MCF 10A (cell line): ENCODE measurements at regions not wholly inside any gene's neighbourhood (a gene's known extent, or its start where the extent isn't known, plus 50 kb on each side); places are given as distances from the start of the nearest gene placed in this dataset.

Experiments used
- BruUV-seq: library from RNA; stranded (reverse); fragments of 400-500 nt; replicated peaks from 2 replicates; lab custom pipeline; 2021; lab: Mats Ljungman, UMichigan
- CTCF ChIA-PET: fragments of 300-600 bp; sonication (Branson Sonifier 250); formaldehyde crosslinking; extraction: SDS; loops from one replicate; lab custom pipeline; 2021; ENCODE audit warnings: antibody characterized with exemption, inconsistent platforms; lab: Yijun Ruan, JAX
- POLR2A ChIA-PET: fragments of 300-600, 350-650 bp; sonication (Branson Sonifier 250); formaldehyde crosslinking; extraction: SDS; loops from one replicate; lab custom pipeline; 2020; ENCODE audit warnings: antibody characterized with exemption, inconsistent platforms; lab: Yijun Ruan, JAX
- DNase-seq: peaks from one replicate; pipeline ENCODE4 v3.0.0-alpha.2; 2018; ENCODE audit not compliant: unreplicated experiment
- H3K27ac Mint-ChIP-seq: one replicate; pipeline ENCODE4 v1.8.0; 2022; ENCODE audit warnings: mild to moderate bottlenecking, low read depth, mixed read lengths; ENCODE audit not compliant: unreplicated experiment
- H3K27me3 Mint-ChIP-seq: one replicate; pipeline ENCODE4 v1.8.0; 2022; ENCODE audit warnings: mixed read lengths; ENCODE audit not compliant: insufficient read depth, unreplicated experiment
- H3K36me3 Mint-ChIP-seq: one replicate; pipeline ENCODE4 v1.8.0; 2022; ENCODE audit warnings: mild to moderate bottlenecking, moderate library complexity, mixed read lengths; ENCODE audit not compliant: insufficient read depth, unreplicated experiment
- H3K4me1 Mint-ChIP-seq: one replicate; pipeline ENCODE4 v1.8.0; 2022; ENCODE audit warnings: mixed read lengths; ENCODE audit not compliant: insufficient read depth, unreplicated experiment
- H3K4me3 Mint-ChIP-seq: one replicate; pipeline ENCODE4 v1.8.0; 2022; ENCODE audit warnings: mild to moderate bottlenecking, moderate library complexity, mixed read lengths; ENCODE audit not compliant: unreplicated experiment
- H3K9me3 Mint-ChIP-seq: one replicate; pipeline ENCODE4 v1.8.0; 2022; ENCODE audit warnings: mixed read lengths; ENCODE audit not compliant: unreplicated experiment
- intact Hi-C: fragments of 100-400 bp; cut with micrococcal nuclease; formaldehyde crosslinking; loops from 2 replicates; pipeline ENCODE4 v1.14.1; 2022
- TF ChIP-seq, protein P1 (sequence below): fragments of 200-600 bp; IDR thresholded peaks from one replicate; pipeline ENCODE4 v1.8.0; 2022; ENCODE audit warnings: antibody characterized with exemption, mild to moderate bottlenecking; ENCODE audit not compliant: unreplicated experiment

DNA sequence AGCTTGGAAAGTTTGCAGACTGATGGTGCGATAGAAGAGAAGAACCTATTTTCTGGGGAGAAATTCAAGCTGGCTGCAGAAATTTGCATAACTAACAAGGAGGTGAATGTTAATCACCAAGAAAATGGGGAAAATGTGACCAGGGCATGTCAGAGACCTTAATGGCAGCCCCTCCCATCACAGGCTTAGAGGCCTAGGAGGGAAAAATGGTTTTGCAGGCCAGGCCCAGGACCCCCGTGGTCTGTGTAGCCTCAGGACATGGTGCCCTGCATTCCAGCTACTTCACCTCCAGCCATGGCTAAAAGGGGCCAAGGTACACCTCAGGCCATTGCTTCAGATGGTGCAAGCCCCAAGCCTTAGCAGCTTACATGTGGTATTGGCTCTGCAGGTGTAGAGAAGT lies 207.1 kb upstream of the CXorf66 start:
- BruUV-seq: no TSS peak

DNA sequence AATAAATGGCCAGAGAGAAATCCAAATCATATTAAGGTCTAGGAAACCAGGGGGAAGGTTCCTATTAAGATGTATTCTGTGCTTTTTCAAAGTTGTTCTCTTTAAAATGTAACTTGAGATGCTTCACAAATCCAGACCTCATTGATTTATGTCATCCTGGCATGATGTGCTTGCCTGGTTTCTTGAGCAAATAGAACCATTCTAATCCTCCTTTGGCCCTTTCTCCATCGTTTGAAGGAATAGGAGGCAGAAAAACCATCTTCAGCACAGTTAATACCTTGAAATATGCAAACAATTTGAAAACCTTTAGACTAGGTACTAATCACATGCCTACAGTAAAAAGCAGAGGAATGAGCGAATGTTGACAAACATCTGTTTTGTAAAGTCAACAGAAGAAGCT lies 202.2 kb upstream of the CXorf66 start:
- no peak overlapping the region for H3K27ac Mint-ChIP-seq
- H3K27me3 Mint-ChIP-seq: no peaks in the 10 kb centered on the region
- H3K9me3 Mint-ChIP-seq: peaks cover 9% of the 10 kb centered on the region
- H3K4me3 Mint-ChIP-seq: no peak overlapping the region
- BruUV-seq: no TSS peak
- CTCF ChIA-PET: no interaction called here
- DNase-seq: no peak
- TF ChIP-seq, protein P1, sequence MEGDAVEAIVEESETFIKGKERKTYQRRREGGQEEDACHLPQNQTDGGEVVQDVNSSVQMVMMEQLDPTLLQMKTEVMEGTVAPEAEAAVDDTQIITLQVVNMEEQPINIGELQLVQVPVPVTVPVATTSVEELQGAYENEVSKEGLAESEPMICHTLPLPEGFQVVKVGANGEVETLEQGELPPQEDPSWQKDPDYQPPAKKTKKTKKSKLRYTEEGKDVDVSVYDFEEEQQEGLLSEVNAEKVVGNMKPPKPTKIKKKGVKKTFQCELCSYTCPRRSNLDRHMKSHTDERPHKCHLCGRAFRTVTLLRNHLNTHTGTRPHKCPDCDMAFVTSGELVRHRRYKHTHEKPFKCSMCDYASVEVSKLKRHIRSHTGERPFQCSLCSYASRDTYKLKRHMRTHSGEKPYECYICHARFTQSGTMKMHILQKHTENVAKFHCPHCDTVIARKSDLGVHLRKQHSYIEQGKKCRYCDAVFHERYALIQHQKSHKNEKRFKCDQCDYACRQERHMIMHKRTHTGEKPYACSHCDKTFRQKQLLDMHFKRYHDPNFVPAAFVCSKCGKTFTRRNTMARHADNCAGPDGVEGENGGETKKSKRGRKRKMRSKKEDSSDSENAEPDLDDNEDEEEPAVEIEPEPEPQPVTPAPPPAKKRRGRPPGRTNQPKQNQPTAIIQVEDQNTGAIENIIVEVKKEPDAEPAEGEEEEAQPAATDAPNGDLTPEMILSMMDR: no peak
- intact Hi-C loops: no loop called here
- H3K4me1 Mint-ChIP-seq: no peaks in the 10 kb centered on the region
- H3K36me3 Mint-ChIP-seq: no peaks in the 10 kb centered on the region
- POLR2A ChIA-PET: no interaction called here

More for the DNA sequence above, 207.1 kb upstream of the CXorf66 start:
- H3K4me1 Mint-ChIP-seq: no peaks in the 10 kb centered on the region
- ChIA-PET CTCF (no interaction called here), POLR2A (no interaction called here)
- no peak overlapping the region for H3K27ac Mint-ChIP-seq
- no peak overlapping the region for H3K4me3 Mint-ChIP-seq
- TF ChIP-seq, protein P1: no peak
- H3K9me3 Mint-ChIP-seq: peaks cover 9% of the 10 kb centered on the region
- H3K27me3 Mint-ChIP-seq: peaks cover 23% of the 10 kb centered on the region
- no peaks in the 10 kb centered on the region for H3K36me3 Mint-ChIP-seq
- DNase-seq: no peak
- intact Hi-C loops: no loop called here

DNA sequence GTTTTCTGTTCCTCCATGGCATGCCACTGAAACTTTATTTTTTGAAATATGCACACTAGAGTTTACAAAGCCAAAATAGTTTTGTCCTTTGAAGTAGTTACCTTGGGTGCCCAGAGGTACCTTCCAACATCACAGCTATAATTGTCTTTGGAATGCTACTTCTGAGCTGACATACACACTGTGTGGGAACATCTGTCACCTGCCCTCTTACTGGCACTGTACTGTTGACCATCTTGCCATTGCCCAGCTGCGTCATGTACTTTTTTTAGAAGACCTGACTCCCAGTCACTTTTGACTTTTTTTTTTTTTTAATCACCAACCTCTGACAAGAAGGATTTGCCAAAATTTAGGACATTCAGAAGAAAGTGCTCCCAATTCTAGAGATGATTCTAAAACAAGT lies 200.5 kb upstream of the CXorf66 start:
- ChIA-PET CTCF (interaction anchor here (1.0 kb wide), 1 partner anchor 25 kb away, joined by 3 read pairs; no protein-coding TSS in a partner anchor), POLR2A (no interaction called here)
- Mint-ChIP-seq H3K27me3 (no peaks in the 10 kb centered on the region), H3K9me3 (no peaks in the 10 kb centered on the region), H3K4me1 (no peaks in the 10 kb centered on the region), H3K4me3 (no peak overlapping the region), H3K27ac (no peak overlapping the region), H3K36me3 (no peaks in the 10 kb centered on the region)
- intact Hi-C loops: no loop called here
- TF ChIP-seq, protein P1: no peak
- no peak for DNase-seq
- no TSS peak for BruUV-seq

DNA sequence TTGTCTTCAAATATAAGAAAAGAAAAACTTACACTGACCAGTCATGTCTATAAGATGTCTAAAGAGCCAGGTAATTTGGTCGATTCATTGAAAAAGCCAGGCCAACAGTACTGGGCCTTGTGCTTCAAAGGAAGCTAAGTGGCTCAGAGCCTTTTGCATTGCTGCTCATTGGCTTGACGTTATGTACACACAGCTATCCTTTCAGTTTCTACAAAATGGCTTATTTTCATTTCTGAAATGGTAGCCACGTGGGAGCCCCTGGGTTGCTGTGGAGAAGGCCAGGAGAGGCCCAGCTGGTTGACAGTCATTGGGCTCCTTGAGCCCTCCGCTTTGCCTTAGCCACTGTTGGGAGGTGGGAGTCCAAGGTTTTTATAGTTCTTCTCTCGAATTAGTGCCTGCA lies 199.1 kb upstream of the CXorf66 start:
- TF ChIP-seq, protein P1: no peak
- Mint-ChIP-seq H3K4me1 (no peaks in the 10 kb centered on the region), H3K27ac (no peak overlapping the region), H3K36me3 (no peaks in the 10 kb centered on the region), H3K4me3 (no peak overlapping the region), H3K9me3 (no peaks in the 10 kb centered on the region), H3K27me3 (no peaks in the 10 kb centered on the region)
- intact Hi-C loops: no loop called here
- DNase-seq: no peak
- no TSS peak for BruUV-seq
- POLR2A ChIA-PET: interaction anchor here (1.1 kb wide), 1 partner anchor 15 kb away, joined by 3 read pairs; no protein-coding TSS in a partner anchor
- CTCF ChIA-PET: interaction anchor here (0.7 to 2.5 kb wide), 2 partner anchors 23 to 1021 kb away, joined by 3 to 14 read pairs; no protein-coding TSS in a partner anchor
